HEK293T (cell line): ENCODE measurements at regions not wholly inside any gene's neighbourhood (a gene's known extent, or its start where the extent isn't known, plus 50 kb on each side); places are given as distances from the start of the nearest gene placed in this dataset.

Experiments
- CTCF ChIA-PET: fragments of 350-600 bp; formaldehyde crosslinking; extraction: SDS; loops from one replicate; lab custom pipeline; 2021; ENCODE audit warnings: antibody characterized with exemption, inconsistent platforms; lab: Yijun Ruan, JAX
- POLR2A ChIA-PET: fragments of 350-600 bp; formaldehyde crosslinking; extraction: SDS; loops from one replicate; lab custom pipeline; 2020; ENCODE audit warnings: antibody characterized with exemption, inconsistent platforms; lab: Yijun Ruan, JAX
- DNase-seq: peaks from one replicate; pipeline ENCODE4 v3.0.0; 2012; ENCODE audit warnings: mixed read lengths; ENCODE audit errors: extremely low spot score
- ARNT ChIP-seq: fragments of 450-650 bp; IDR thresholded peaks from 2 replicates; pipeline ENCODE4 v1.6.1; 2017; ENCODE audit warnings: mild to moderate bottlenecking
- BHLHE40 ChIP-seq: fragments of 450-650 bp; IDR thresholded peaks from 2 replicates; pipeline ENCODE4 v1.6.1; 2016; ENCODE audit warnings: mild to moderate bottlenecking, moderate library complexity, borderline replicate concordance
- CTBP1 ChIP-seq: fragments of 450-650 bp; IDR thresholded peaks from 2 replicates; pipeline ENCODE4 v1.6.1; 2016; ENCODE audit warnings: borderline replicate concordance
- ELF4 ChIP-seq: fragments of 450-650 bp; IDR thresholded peaks from 2 replicates; pipeline ENCODE4 v1.6.1; 2017; ENCODE audit warnings: antibody characterized with exemption
- FOXA1 ChIP-seq: fragments of 450-650 bp; IDR thresholded peaks from 2 replicates; pipeline ENCODE4 v1.6.1; 2016; ENCODE audit warnings: mild to moderate bottlenecking
- FOXK2 ChIP-seq: fragments of 450-650 bp; IDR thresholded peaks from 2 replicates; pipeline ENCODE4 v1.6.1; 2016; ENCODE audit warnings: mild to moderate bottlenecking
- FOXM1 ChIP-seq: fragments of 450-650 bp; IDR thresholded peaks from 2 replicates; pipeline ENCODE4 v1.6.1; 2017; ENCODE audit warnings: mild to moderate bottlenecking, borderline replicate concordance
- HDGF ChIP-seq: fragments of 450-650 bp; IDR thresholded peaks from 2 replicates; pipeline ENCODE4 v1.6.1; 2017; ENCODE audit warnings: antibody characterized with exemption, borderline replicate concordance
- L3MBTL2 ChIP-seq: fragments of 450-650 bp; conservative IDR thresholded peaks from 2 replicates; pipeline ENCODE4 v1.6.1; 2016; ENCODE audit warnings: mild to moderate bottlenecking
- LEF1 ChIP-seq: fragments of 450-650 bp; IDR thresholded peaks from 2 replicates; pipeline ENCODE4 v1.6.1; 2017; ENCODE audit warnings: mild to moderate bottlenecking, borderline replicate concordance
- NFRKB ChIP-seq: fragments of 450-650 bp; IDR thresholded peaks from 2 replicates; pipeline ENCODE4 v1.6.1; 2016; ENCODE audit warnings: mild to moderate bottlenecking, moderate library complexity
- PKNOX1 ChIP-seq: fragments of 450-650 bp; IDR thresholded peaks from 2 replicates; pipeline ENCODE4 v1.6.1; 2016
- SP1 ChIP-seq: fragments of 450-650 bp; IDR thresholded peaks from 2 replicates; pipeline ENCODE4 v1.6.1; 2017
- SUZ12 ChIP-seq: fragments of 450-650 bp; IDR thresholded peaks from 2 replicates; pipeline ENCODE4 v1.6.1; 2016; ENCODE audit warnings: mild to moderate bottlenecking
- TARDBP ChIP-seq: fragments of 450-650 bp; IDR thresholded peaks from 2 replicates; pipeline ENCODE4 v1.6.1; 2016
- ZNF384 ChIP-seq: fragments of 450-650 bp; IDR thresholded peaks from 2 replicates; pipeline ENCODE4 v1.6.1; 2016

DNA sequence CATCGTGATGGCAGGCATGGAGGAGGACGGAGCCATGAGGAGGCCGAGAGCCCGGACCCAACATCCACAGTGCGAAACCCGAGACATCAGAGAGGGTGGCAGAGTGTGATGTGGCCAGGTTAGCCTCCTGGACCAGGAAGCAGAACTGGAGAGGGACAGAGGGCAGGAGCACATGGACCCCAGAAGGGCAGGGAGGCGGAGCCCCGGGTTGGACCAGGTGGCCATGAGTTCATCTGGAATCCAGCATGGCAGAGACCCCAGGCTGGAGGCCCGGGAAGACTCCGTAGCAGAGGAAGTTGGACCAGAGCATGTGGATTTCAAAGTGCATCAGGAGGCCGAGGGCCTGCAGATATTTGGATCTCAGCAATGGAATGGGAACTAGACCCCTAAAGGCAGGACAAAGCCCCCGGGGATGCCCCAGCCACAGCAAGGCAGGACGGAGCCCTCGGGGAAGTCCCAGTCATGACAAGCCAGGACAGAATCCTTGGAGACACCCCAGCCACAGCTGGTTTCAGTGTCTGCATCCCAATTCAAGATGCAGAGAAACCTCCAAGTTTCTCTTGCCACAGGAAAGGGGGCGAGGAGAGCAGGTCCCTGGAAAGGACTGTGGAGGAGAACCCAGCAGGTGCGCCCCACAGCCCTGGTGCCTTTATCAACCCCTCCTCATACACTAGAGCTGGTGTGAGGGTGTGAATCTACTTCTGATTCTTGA, 1393.4 kb downstream of the BRD1 start:
- TF ChIP-seq HDGF: no peak
- no peak for TF ChIP-seq NFRKB
- DNase-seq: no peak
- ChIA-PET POLR2A (no interaction called here), CTCF (no interaction called here)

DNA sequence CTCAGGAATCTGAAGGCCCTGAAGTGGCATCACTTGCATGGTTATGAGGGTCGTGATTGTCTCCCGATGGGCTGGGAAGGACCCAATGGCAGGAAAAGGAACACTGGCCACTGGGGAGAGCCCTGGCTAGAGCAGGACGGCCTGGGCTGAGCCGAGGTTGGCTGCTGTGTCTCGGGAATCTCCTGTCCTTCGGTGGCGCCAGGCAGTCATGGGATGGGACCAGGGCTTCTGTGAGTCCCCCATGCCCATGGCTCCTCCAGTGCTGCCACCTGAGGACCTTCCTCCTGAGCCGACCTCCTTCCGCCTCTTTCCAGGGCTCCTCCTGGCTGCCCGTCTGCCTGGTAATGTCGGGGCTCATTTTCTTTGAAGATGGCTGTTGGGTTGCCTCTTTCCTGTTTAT, 1394.0 kb downstream of the BRD1 start:
- TF ChIP-seq PKNOX1 (no peak), ARNT (no peak), CTBP1 (no peak), FOXA1 (no peak), SP1 (no peak), TARDBP (no peak), FOXM1 (no peak), FOXK2 (no peak), L3MBTL2 (no peak), HDGF (no peak), ELF4 (no peak)
- ChIA-PET POLR2A (no interaction called here), CTCF (no interaction called here)
- no peak for DNase-seq

GRCh38 chr22:48432781-48433518, 1394.7 kb downstream of the BRD1 start:
- ChIA-PET CTCF (no interaction called here), POLR2A (no interaction called here)
- no peak for DNase-seq
- no peak for TF ChIP-seq TARDBP
- no peak for TF ChIP-seq PKNOX1
- TF ChIP-seq LEF1: no peak
- TF ChIP-seq SUZ12: no peak
- TF ChIP-seq BHLHE40: no peak
- TF ChIP-seq ELF4: no peak
- no peak for TF ChIP-seq L3MBTL2
- no peak for TF ChIP-seq SP1
- no peak for TF ChIP-seq HDGF
- TF ChIP-seq FOXM1: no peak
- no peak for TF ChIP-seq ARNT
- TF ChIP-seq FOXK2: no peak
- TF ChIP-seq CTBP1: no peak

- TF ChIP-seq CTBP1 (no peak), ELF4 (no peak), L3MBTL2 (no peak), TARDBP (no peak), HDGF (no peak), SUZ12 (no peak), FOXM1 (no peak), ZNF384 (no peak), ARNT (no peak), NFRKB (no peak), PKNOX1 (no peak), LEF1 (no peak), FOXK2 (no peak), FOXA1 (no peak), BHLHE40 (no peak), SP1 (no peak)
- no peak for DNase-seq
- ChIA-PET POLR2A (no interaction called here), CTCF (no interaction called here)
These were observed 1395.9 kb downstream of the BRD1 start for GRCh38 chr22:48431536-48432315.

GRCh38 chr22:48431014-48431413, 1396.7 kb downstream of the BRD1 start:
- TF ChIP-seq ARNT: no peak
- TF ChIP-seq FOXK2: no peak
- TF ChIP-seq FOXA1: no peak
- TF ChIP-seq BHLHE40: no peak
- TF ChIP-seq L3MBTL2: no peak
- TF ChIP-seq SP1: no peak
- TF ChIP-seq SUZ12: no peak
- TF ChIP-seq TARDBP: no peak
- no peak for TF ChIP-seq HDGF
- TF ChIP-seq NFRKB: no peak
- CTCF ChIA-PET: no interaction called here
- no peak for DNase-seq
- POLR2A ChIA-PET: no interaction called here
